ENCODE measurements at regions not wholly inside any gene's neighbourhood (a gene's known extent, or its start where the extent isn't known, plus 50 kb on each side); places are given as distances from the start of the nearest gene placed in this dataset.

DNA sequence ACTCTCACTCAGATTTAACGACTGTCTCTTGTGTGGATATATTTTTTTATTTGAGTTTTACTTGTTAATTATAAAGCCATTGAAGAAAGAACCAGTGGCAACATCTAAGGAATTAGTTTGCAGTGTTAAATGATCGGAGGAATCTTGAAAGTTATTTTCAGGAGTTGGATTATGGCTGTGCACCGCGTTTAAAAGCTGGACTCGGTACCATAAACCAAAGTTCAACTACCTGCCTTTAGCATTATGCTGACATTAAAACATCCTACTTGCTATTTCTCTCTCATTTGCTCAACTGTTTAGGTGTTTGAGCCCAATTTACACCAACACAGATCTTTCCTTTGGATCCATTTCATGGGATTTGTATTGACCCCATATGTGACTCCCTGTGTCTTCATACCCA is 289.4 kb upstream of the SASH1 start:
- DNase-seq (ENCODE audit: low spot score) = no peak
- intact Hi-C loops (cut with DNase I) = no loop called here

DNA sequence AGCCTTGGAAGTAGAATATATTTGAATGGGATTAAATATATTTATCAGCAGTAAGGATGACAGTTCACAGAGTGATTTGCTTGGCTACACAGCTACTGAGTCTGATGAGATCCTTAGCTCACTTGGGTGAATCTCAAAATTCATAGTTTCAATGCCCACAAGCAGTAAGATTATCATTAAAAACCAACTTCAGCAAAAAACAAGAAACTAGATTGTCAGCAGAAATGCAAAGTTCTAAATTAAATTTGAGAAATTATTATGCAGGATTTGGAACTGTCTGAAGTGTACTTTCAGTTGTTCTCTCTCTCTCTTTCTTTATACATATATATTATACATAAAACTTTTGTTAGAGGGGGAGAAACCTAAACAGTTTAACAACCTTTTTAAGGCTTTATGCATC is 288.8 kb upstream of the SASH1 start:
- no peak for DNase-seq (ENCODE audit: low spot score)
- intact Hi-C loops (cut with DNase I) = no loop called here

DNA sequence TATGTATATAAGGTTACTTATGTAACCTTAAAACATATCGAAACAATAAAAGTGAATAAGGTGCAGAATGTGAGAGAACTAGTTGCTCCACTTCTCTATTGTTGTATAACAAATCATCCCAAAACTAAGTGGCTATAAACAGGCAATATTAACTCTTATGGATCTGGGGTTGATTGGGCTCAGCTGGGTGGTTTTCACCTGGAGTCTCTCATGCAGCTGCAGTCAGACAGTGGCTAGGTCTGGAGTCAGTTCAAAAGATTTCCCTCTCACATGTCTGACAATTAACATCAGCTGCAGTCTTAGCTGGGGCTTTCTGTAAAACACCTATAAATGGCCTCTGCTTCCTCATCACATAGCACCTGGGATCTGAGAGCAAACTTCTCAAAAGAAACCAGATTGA is 288.4 kb upstream of the SASH1 start:
- intact Hi-C loops (cut with DNase I) = no loop called here
- DNase-seq (ENCODE audit: low spot score) = no peak

DNA sequence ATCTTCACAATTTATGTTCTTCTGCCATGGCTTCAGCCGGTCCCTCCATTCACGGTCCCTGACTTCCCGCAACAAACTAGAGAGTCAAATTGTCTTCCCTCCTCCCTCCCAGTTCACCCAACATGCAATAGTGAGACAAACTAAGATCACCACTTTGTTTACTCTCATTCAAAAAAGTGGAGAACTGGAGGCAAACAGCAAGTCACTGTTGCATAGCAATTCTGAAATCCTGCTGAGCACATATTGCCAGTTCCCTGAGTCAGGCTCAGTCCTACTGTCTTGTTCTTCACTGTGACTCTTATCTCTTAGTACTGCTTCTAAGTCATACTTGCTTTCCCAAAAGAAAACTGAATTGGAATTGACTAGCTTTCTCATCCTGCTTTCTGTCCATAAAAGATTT is 287.2 kb upstream of the SASH1 start:
- intact Hi-C loops (cut with DNase I) = no loop called here
- no peak for DNase-seq (ENCODE audit: low spot score)

DNA sequence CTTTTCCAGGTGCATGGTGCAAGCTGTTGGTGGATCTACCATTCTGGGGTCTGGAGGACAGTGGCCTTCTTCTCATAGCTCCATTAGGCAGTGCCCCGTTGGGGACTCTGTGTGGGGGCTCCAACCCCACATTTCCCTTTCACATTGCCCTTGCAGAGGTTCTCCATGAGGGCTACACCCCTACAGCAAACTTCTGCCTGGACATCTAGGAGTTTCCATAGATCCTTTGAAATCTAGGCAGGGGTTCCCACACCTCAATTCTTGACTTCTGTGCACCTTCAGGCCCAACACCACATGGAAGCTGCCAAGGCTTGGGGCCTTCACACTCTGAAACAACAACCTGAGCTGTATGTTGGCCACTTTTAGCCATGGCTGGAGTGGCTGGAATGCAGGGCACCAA is 282.8 kb upstream of the SASH1 start:
- intact Hi-C loops (cut with DNase I) = no loop called here
- DNase-seq (ENCODE audit: low spot score) = no peak

DNA sequence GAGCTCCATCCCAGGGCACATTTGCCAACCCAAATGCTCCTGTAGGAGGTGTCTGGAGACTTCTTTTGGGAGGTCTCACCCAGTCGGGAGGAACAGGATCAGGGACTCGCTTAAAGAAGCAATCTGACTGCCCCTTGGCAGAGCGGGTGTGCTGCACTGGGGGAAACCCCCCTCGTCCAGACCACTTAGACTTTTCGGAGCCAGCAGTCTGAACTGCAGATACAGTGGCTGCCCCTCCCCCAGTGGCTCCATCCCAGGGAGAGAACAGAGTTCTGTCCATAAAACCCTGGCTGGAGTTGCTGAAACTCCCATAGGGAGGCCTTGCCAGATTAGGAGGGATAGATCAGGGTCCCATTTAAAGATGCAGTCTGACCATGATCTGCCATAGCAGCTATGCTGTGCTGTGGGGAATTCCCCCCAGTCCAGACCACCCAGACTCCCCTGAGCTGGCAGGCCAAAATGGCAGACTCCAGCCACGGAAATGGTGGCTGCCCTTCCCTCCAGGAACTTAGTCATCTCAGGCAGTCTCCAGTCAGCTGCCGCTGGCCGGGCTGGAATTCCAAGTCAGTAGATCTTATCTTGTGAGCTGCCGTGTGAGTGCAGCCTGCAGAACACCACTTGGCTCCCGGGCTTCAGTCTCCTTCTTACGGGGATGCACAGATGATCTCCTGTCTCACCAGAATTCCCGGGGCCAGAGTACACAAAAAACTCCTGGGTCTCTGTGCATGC is 278.1 kb upstream of the SASH1 start:
- no peak for DNase-seq (ENCODE audit: low spot score)
- intact Hi-C loops (cut with DNase I) = no loop called here

DNA sequence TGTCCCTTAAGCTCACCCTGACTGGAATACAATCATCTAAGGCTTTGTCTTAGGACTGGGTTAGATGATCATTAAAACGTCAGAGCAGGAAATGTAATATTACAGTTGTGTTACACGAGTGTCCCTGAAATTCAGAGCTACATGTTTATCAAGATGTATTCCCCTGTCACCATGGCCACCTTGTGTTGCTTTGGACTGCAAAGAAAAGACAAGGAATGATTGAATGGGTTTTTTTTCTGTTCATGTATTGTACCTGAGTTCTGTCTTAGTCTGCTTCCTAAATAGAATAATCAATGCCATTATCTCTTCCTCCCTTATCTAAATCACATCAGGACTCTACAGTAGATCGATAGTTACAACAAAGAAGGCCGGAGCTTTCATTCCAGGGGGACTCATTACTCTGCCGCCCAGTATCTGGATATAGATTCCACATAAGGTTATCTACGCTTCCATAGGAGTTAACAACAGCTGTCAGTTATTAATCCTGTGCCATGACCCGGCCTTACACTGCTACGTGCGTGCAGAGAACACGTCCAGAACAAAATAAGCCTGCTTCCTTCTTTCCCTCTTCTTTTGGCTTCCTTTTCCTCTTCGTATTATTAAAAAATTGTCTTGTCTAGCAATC is 274.1 kb upstream of the SASH1 start:
- no peak for DNase-seq (ENCODE audit: low spot score)
- intact Hi-C loops (cut with DNase I) = no loop called here

DNA sequence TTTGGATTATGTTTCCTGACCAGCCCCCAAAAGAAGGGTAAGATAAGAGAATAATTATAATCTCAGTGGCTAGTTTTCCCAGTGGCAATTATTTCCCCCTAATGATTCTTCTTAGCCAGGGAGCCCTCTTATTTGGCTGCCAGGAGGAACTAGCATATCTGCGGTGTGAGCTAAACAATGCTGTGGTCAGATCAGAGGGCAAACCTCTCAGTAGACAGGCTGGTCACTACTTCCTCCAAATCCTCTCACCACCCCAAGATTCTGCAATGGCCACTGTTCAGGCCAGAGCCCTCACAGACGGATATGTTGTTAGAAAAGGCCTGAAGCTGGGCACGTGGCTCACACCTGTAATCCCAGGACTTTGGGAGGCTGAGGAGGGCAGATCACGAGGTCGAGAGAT is 273.4 kb upstream of the SASH1 start:
- intact Hi-C loops (cut with DNase I) = no loop called here
- DNase-seq (ENCODE audit: low spot score) = no peak

DNA sequence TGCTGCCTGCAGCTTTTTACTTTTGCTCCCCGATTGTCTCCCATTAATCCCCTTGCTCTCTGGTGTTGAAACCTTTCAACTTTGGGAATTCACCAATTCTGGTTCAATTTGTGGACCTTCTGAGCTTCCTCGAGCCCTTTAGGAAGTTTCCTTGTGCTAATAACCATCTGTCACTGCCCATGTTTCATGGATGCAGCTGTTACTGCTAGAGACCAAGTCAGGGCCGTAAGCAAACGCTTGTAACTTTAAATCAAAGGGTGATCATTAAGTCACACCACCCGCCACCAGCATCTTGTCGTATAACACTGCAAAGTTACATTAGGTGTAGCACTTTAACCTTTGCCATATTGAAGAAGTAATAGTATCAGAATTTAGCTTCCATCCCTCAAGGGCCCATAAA is 268.3 kb upstream of the SASH1 start:
- no peak for DNase-seq (ENCODE audit: low spot score)
- intact Hi-C loops (cut with DNase I) = no loop called here

DNA sequence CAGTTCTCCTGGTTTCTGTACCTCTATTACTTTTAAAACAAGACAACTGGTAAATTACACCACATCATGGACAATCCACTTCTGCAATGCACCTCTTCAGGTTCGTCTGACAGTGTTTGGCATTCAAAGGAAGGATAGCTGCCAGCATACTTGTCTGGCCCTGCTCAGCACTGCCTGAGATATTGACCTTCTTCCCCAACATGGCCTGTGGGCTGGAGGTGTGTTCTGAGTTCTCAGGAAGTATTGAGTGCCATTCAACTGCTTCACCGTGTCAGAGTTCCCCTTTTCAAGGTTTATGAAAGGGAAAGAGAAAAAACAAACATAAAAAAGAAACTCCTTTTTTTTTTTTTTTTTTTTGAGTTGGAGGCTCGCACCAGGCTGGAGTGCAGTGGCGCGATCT is 267.9 kb upstream of the SASH1 start:
- no peak for DNase-seq (ENCODE audit: low spot score)

DNA sequence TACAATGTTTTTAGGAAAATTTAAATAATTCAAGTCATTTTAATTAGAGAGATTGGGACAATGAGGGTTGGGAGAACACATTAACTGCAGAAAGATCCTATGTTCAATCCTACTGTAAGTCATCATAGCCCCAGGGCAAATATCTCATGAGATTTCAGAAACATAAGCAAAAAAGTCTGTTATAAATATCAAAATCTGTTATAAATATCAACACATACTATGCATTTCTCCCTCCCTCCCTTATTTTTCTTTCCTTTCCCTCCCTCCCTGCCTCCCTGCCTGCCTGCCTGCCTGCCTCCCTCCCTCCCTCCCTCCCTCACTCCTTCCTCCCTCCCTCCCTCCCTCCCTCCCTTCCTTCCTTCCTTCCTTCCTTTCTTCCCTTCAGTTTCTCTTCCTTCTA is 267.3 kb upstream of the SASH1 start:
- DNase-seq (ENCODE audit: low spot score) = no peak
- intact Hi-C loops (cut with DNase I) = no loop called here

More for the DNA sequence above, 267.9 kb upstream of the SASH1 start:
- intact Hi-C loops (cut with DNase I) = no loop called here

DNA sequence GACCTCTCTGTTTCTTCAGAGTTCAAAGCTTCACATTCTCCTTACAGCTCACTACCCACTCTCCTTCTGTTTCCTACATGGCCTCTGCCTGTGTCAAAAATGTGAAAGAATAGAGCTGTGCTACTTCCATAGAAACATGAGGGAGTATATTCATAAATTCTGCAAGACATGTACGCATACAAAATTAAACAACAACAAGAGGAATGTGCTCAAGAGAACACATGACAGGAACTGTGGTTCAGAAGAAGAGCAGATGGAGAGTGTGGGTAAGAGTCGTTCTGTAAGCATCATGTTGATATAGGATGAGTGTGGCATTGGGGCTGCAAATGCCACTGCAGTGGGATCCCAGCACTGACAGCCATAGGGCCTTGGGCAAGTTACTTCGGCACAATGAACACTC is 266.6 kb upstream of the SASH1 start:
- intact Hi-C loops (cut with DNase I) = no loop called here
- DNase-seq (ENCODE audit: low spot score) = no peak

DNA sequence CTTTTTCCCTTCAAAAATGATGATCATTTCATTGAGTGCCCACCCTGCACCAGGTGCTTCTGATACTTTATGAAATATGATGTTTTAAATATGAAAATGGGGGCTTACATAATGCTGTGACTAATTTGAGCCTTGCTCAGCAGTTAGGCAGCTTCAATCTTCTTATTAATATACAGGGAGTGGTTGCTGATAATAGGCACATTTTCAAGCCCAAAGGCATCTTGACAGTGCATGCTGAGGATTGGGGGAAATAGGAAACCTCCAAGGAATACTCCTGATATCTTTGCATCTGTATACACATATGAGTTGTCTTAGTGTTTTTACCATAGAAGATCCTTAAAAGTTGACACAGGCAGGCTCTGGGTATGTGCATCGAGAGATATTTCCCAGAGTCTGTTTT is 262.3 kb upstream of the SASH1 start:
- no peak for DNase-seq (ENCODE audit: low spot score)
- intact Hi-C loops (cut with DNase I) = no loop called here

DNA sequence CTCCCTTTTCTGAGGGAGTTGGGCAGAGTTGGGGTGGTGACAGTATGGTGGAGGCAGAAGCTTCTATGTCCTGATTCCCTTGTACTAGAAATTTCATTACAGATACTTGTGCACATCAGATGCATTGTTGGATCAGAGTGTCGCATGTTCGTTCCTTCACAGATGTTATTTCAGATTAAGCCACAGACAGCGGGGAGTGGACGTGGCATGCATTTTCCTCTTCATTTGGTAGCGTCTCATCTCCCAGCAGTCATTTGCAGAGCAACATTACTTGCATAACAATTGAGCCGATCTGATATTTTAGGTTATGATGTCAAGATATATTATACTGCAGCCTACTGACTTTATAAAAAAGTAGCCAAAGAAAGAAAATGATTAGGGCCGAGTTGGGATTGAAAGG is 261.6 kb upstream of the SASH1 start:
- intact Hi-C loops (cut with DNase I) = no loop called here
- DNase-seq (ENCODE audit: low spot score) = no peak

DNA sequence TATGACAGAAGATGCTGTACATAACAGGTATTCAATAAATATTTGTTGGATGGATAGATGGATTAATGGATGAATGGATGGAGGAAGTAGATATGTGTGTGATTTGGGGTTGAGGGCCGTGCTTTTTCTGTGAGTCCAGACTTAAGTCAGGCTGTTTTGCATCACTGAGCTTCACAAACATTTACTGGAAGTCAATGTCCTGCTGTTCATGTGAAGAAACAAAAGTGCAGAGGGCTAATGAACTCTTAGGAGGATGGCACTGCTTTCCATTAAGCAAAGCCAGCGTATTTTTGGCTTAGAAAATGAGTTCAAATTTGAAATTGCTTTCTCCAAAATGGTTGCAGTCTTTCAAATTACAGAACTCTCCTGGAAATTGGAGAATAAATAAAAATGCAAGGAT is 260.6 kb upstream of the SASH1 start:
- intact Hi-C loops (cut with DNase I) = no loop called here
- no peak for DNase-seq (ENCODE audit: low spot score)

DNA sequence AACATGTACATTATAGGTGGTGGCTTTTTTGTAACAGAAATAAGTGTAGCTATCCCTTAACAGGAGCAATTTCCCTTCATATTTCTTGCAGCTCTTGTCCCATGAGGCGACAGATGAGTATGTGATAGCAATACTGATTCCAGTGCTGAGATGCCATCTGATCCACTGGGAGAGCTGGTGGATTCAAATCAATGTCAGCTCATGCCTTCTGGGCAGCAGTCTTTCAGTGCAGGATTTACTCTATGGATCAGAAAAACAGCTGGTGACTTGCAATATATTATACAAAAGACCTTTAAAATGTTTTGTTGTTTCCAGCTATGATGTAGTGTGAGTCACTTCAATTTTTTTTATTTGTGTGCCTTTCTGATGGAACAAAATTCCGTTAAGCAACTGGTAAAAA is 259.9 kb upstream of the SASH1 start:
- DNase-seq (ENCODE audit: low spot score) = no peak

DNA sequence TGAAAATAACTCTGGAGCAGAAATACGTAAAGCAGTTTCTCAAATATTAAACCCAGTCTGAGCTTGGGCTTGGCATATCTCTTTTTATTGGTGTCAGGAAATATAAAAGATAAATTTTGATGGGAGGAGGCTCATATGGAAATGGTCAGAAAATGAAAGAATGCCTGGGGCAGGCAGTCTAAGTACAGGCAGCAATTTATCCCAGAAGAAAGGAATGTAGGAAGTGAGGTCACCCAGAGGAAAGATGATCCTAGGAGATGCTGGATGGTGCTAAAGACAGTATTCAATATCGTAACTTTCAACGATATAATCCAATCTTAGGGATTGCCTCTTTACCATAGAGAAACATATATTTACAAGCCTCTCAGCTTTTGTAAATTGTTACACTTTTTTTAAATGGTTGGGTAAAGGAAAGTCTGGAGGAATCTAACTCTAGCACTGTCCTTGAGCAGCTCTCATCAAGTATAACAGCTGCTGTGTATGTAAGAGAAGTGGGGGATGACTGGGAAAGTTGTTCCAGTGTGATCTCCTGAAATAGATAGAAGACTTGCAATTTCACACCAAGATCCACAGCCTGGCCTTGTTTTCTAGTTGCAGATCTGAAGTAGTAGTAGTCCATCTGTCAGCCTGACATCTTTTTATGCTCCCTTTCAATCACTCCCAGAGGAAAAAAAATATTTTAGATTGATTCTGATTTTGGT is 256.9 kb upstream of the SASH1 start:
- intact Hi-C loops (cut with DNase I) = no loop called here
- DNase-seq (ENCODE audit: low spot score) = no peak

More for the DNA sequence above, 259.9 kb upstream of the SASH1 start:
- intact Hi-C loops (cut with DNase I) = no loop called here

DNA sequence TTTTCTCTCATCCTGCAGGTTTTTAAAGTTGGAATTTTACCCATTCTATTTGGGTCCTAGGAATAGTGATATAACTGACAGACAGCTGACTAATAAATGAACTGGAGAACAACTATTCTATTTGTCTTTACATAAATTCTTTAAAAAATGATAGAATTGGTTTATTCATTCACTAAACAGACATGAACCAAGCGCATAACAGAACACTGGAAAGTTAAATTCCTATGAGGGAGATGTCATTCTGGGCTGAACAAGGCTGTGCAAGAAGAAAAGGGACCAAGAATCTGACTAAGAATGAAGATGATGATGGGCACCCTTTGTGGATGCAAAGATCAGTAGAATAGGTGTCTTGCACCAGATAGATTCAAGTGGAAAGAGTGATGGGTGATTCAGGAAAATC is 256.3 kb upstream of the SASH1 start:
- intact Hi-C loops (cut with DNase I) = no loop called here
- no peak for DNase-seq (ENCODE audit: low spot score)

DNA sequence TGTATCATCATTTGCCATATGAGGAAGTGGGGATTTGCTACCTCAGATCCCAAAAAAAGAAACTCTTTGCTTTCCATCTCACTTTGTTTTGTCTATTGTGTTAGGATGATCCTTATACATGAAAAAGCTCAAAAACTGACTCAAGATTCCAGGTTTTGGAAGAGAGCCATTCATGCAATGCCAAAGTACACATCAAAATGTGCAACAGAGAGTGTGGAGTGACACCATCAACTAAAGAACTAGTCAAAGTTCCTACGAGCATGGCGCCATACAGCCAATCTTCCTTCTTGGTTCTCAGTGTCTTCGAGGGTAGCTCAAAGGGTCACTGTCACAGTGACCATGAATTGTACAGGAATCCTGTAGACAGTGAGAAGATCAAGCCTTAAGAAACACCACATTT is 255.8 kb upstream of the SASH1 start:
- no peak for DNase-seq (ENCODE audit: low spot score)
- intact Hi-C loops (cut with DNase I) = no loop called here

DNA sequence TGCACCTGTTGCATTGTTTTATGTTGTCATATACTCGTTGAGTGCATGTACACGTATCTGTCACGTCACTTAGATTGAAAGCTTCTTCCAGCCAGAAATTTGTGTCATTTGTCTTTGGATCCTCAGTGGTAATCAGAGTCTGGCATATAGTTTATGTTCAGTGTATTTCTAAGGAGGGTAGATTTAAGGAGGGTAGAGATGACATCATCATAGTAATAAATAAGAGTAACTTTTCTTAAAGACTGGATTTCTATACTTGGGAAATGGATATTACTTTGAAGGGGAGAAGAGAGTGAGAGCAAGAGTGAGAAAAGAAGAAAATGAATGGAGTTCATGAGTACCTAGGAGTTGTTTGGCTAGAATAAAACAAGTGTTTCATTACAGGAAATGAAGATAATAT is 255.0 kb upstream of the SASH1 start:
- intact Hi-C loops (cut with DNase I) = no loop called here
- no peak for DNase-seq (ENCODE audit: low spot score)

DNA sequence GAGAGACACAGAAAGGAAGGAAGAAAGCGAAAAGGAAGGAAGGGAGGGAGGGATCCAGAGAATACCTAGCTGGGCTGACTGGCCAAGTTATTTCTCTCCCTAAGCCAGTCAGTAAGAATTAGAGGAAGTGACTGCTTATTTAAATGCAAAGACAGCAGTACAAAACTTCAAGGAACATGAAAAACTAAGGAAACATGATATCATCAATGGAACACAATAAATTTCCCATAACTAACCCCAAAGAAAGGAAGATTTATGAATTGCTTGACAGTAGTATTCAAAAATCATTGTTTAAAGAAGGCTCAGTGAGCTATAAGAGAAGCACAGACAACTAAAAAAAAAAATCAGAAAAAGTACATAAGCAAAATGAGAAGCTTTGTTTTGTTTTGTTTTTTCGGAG is 252.3 kb upstream of the SASH1 start:
- intact Hi-C loops (cut with DNase I) = no loop called here
- no peak for DNase-seq (ENCODE audit: low spot score)

All from posterior vena cava (tissue), 2 donors.